ENCODE measurements at regions not wholly inside any gene's neighbourhood (a gene's known extent, or its start where the extent isn't known, plus 50 kb on each side); places are given as distances from the start of the nearest gene placed in this dataset.

DNA sequence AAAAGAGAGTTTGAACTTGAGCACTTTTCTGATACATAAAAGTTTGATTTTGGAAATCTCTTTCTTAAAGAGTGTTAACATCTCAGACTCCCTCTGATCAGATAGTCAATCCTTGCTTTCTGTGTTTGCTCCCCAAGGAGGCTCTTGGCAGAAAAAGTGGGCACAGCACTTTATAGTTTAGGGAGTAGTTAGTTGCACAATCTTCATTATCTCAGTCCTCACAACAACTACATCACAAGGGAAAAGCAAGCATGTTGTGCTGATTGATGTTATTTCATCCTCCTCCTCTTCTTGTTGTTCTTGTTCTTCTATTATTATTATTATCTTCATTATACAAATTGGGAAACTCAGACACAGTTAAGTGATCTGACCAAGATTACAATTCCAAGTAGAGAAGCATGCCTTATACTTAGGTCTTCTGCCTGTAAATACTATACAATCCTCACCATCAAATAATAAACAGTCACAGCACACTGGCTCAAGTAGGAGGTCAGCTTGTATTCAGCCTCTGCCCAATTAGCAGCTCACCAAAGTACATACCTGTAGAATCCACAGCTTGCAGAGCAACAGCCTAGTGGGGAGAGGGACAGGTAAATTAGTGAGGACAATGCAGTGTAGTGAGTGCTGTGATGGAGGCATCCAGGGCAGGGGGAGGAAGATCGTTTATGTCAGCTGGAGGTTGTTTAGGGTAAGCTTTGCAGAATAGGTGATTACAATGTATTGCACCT, 304.1 kb upstream of the MME start:
- no peaks in the 10 kb centered on the region for H3K27me3 ChIP-seq
- WGBS, 2 donors: 53 to 67% methylated on average over 1 of the region's 1 CpG
- peaks cover 0 to 3% (median 0%) of the 10 kb centered on the region in 4 donors for H3K4me1 ChIP-seq
- no peaks in the 10 kb centered on the region for H3K36me3 ChIP-seq
- H3K4me3 ChIP-seq: no peak overlapping the region
- H3K27ac ChIP-seq: no peak overlapping the region
- TF ChIP-seq EP300 (IDR thresholded peaks at IDR 0.05) (no peak), POLR2AphosphoS5 (IDR thresholded peaks at IDR 0.05) (no peak), POLR2A (IDR thresholded peaks at IDR 0.05) (no peak)
- TF ChIP-seq, protein P1, sequence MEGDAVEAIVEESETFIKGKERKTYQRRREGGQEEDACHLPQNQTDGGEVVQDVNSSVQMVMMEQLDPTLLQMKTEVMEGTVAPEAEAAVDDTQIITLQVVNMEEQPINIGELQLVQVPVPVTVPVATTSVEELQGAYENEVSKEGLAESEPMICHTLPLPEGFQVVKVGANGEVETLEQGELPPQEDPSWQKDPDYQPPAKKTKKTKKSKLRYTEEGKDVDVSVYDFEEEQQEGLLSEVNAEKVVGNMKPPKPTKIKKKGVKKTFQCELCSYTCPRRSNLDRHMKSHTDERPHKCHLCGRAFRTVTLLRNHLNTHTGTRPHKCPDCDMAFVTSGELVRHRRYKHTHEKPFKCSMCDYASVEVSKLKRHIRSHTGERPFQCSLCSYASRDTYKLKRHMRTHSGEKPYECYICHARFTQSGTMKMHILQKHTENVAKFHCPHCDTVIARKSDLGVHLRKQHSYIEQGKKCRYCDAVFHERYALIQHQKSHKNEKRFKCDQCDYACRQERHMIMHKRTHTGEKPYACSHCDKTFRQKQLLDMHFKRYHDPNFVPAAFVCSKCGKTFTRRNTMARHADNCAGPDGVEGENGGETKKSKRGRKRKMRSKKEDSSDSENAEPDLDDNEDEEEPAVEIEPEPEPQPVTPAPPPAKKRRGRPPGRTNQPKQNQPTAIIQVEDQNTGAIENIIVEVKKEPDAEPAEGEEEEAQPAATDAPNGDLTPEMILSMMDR (IDR thresholded peaks at IDR 0.05): no peak
- ATAC-seq (ENCODE audit: low FRiP score in 2 of 2) (peak in 1 of 2 donors; percentile 33), DNase-seq (no peak)
- H3K9me3 ChIP-seq: no peaks in the 10 kb centered on the region

DNA sequence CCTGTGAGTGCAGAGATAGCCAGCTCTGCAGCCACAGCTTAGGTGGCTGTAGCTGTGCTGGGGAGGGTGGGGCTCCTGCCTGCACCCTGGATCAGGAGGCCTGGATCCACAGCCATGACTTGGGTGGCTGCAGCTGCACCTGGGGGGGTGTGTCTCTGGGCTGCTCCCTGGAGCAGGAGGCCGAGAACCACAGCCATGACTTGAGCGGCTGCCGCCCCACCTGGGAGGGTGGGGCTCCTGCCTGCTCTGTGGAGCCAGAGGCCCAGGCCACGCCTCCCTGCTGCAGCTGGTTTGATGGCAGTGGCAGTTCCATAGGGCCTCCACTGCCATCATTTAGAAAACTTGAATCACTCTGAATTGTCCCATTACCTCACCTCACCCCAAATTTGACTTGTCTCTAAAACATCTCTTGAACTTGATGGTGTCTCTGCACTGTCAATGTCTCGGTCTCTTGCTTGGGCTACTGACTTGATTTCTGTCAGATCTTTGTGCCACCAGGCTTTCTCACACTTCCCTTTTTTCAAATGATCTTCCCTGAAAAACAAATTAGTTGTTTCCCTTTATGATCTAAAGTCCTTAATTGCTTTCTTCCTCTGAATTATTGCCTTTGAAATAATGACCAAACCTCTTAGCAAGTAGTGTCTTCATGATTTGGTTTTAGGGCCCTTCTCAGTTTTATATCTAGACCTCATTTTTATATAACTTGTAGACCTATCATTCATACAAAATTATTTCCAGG, 313.2 kb upstream of the MME start:
- H3K27me3 ChIP-seq: no peaks in the 10 kb centered on the region
- H3K36me3 ChIP-seq: no peaks in the 10 kb centered on the region
- DNase-seq (peak in 1 of 2 donors; percentile 50), ATAC-seq (ENCODE audit: low FRiP score in 2 of 2) (peak in 1 of 2 donors; percentile 30)
- H3K9me3 ChIP-seq: no peaks in the 10 kb centered on the region
- WGBS, 2 donors: 75 to 80% methylated on average over 2 to 5 of the region's 5 CpGs
- no peaks in the 10 kb centered on the region for H3K4me1 ChIP-seq
- no peak for TF ChIP-seq POLR2AphosphoS5 (IDR thresholded peaks at IDR 0.05)
- TF ChIP-seq POLR2A (IDR thresholded peaks at IDR 0.05): no peak
- TF ChIP-seq, protein P1 (IDR thresholded peaks at IDR 0.05): no peak
- no peak for TF ChIP-seq EP300 (IDR thresholded peaks at IDR 0.05)
- H3K27ac ChIP-seq: no peak overlapping the region
- H3K4me3 ChIP-seq: no peak overlapping the region

DNA sequence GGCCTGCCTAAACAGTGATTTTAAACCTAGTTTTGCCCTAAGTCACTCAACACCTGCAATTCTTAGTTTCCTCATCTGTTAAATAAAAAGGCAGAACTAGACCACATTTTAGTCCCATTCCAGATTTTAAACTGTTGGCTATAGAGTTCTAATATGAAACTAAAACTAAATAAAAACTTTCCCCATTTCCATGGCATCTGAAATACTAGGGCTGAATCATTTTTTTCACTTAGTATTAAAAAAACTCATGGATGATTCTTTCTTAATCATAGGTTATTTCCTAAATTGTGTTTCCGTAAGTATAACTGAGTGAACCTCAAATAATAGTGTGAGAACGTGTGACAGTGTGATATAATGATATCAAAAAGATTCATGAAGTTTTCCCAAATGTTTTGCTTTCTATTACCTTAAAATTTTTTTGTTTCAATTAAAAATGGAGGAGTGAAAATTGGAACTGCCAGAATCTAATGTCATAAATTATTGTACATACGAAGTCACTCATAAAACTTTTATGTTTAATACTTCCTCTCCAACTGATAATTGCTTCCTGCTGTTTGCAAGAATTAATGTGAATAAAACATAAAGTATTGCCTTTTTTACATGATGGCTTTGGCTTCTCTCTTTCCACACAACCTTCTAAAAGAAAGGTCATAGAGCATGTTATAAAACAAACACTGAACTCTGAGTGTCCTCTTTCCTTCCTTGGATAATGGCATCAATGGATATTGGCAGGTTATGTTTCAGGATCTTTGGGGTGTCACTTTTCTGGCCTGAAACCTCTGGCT, 315.1 kb upstream of the MME start:
- no peak for ATAC-seq (ENCODE audit: low FRiP score in 2 of 2)
- Histone ChIP-seq H3K4me3 (no peak overlapping the region), H3K9me3 (no peaks in the 10 kb centered on the region), H3K4me1 (no peaks in the 10 kb centered on the region), H3K27ac (no peak overlapping the region), H3K27me3 (no peaks in the 10 kb centered on the region), H3K36me3 (no peaks in the 10 kb centered on the region)
- DNase-seq: no peak
- TF ChIP-seq POLR2A (IDR thresholded peaks at IDR 0.05) (no peak), POLR2AphosphoS5 (IDR thresholded peaks at IDR 0.05) (no peak), EP300 (IDR thresholded peaks at IDR 0.05) (no peak)
- TF ChIP-seq, protein P1 (IDR thresholded peaks at IDR 0.05): no peak
- WGBS, 2 donors: 65 to 71% methylated on average over 3 of the region's 3 CpGs

DNA sequence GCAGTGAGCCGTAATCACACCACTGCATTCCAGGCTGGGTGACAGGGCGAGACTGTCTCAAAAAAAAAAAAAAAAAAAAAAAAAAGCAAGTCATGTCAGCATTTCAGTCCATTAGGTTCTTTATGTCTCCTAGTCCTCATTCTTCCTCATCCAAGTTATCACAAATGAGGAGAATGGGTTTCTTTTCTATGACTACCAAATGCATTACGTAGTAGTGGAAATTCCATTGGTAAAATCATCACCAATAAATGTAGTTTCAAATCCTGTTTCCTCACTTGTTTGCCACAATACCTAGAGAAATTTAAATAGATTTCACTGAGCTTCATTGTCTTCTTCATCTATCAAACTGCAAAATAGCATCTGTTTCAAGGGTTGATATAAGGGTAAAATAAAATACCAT, 317.6 kb upstream of the MME start:
- Histone ChIP-seq H3K36me3 (no peaks in the 10 kb centered on the region), H3K4me3 (no peak overlapping the region), H3K4me1 (no peaks in the 10 kb centered on the region), H3K9me3 (no peaks in the 10 kb centered on the region), H3K27me3 (no peaks in the 10 kb centered on the region), H3K27ac (no peak overlapping the region)
- ATAC-seq (ENCODE audit: low FRiP score in 2 of 2) (no peak), DNase-seq (no peak)
- TF ChIP-seq POLR2AphosphoS5 (IDR thresholded peaks at IDR 0.05) (no peak), EP300 (IDR thresholded peaks at IDR 0.05) (no peak), POLR2A (IDR thresholded peaks at IDR 0.05) (no peak)
- TF ChIP-seq, protein P1 (IDR thresholded peaks at IDR 0.05): no peak
- 88 to 89% methylated on average over 3 of the region's 3 CpGs for WGBS, 2 donors

All from upper lobe of left lung (tissue), 6 donors.